ENCODE measurements at regions not wholly inside any gene's neighbourhood (a gene's known extent, or its start where the extent isn't known, plus 50 kb on each side); places are given as distances from the start of the nearest gene placed in this dataset.
"Not testable (repeated sequence)": the region's sequence is repeated elsewhere in the genome, so short reads cannot be mapped to it uniquely, and the experiment has no call there.

GRCh38 chr4:77347351-77347966 is 190.5 kb downstream of the CCNG2 start:
- intact Hi-C loops (cut with DNase I), result no loop called here
- Histone ChIP-seq H3K4me3 (ENCODE audit: low read length in 2 of 2) (no peak overlapping the region), H3K27ac (ENCODE audit: low read depth in 1 of 2, low read length in 2 of 2) (no peak overlapping the region), H3K27me3 (ENCODE audit: control insufficient read depth in 1 of 2, insufficient read depth in 2 of 2, low read length in 1 of 2) (no peaks in the 10 kb centered on the region), H3K4me1 (ENCODE audit: control insufficient read depth in 1 of 2, insufficient read depth in 2 of 2, low read length in 2 of 2) (peaks cover 0 to 7% of the 10 kb centered on the region in 2 donors), H3K9me3 (ENCODE audit: control insufficient read depth, low read length) (peaks cover 1% of the 10 kb centered on the region), H3K36me3 (ENCODE audit: control insufficient read depth in 1 of 2, insufficient read depth in 2 of 2, low read length in 1 of 2) (no peaks in the 10 kb centered on the region)
- DNase-seq (no peak), ATAC-seq (ENCODE audit: low FRiP score) (no peak)
- 79 to 80% methylated on average over 5 of the region's 5 CpGs for WGBS, 2 donors

DNA sequence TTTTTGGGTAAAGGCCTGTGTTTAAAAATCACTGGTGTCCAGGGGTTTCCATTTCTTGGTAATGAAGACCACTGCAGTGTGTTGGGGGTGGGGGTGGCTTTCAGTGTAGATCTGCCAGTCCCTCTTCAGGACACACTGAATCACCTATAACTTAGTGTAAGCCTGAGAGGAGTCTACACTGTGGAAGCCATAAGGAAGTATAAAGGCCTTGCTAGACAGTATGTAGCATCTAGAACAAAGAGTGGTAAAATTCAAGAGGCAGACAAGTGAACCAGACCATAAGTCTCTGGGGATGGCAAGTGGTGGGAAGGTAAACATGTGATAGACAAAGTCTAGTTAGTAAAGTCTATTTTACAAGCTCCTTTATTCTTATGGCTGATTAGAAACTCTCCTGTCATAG is 191.8 kb downstream of the CCNG2 start:
- ATAC-seq (ENCODE audit: low FRiP score) (no peak), DNase-seq (no peak)
- intact Hi-C loops (cut with DNase I), result no loop called here
- Histone ChIP-seq H3K9me3 (ENCODE audit: control insufficient read depth, low read length) (no peaks in the 10 kb centered on the region), H3K36me3 (ENCODE audit: control insufficient read depth in 1 of 2, insufficient read depth in 2 of 2, low read length in 1 of 2) (no peaks in the 10 kb centered on the region), H3K4me1 (ENCODE audit: control insufficient read depth in 1 of 2, insufficient read depth in 2 of 2, low read length in 2 of 2) (peaks cover 0 to 7% of the 10 kb centered on the region in 2 donors), H3K27me3 (ENCODE audit: control insufficient read depth in 1 of 2, insufficient read depth in 2 of 2, low read length in 1 of 2) (no peaks in the 10 kb centered on the region), H3K27ac (ENCODE audit: low read depth in 1 of 2, low read length in 2 of 2) (no peak overlapping the region), H3K4me3 (ENCODE audit: low read length in 2 of 2) (no peak overlapping the region)

DNA sequence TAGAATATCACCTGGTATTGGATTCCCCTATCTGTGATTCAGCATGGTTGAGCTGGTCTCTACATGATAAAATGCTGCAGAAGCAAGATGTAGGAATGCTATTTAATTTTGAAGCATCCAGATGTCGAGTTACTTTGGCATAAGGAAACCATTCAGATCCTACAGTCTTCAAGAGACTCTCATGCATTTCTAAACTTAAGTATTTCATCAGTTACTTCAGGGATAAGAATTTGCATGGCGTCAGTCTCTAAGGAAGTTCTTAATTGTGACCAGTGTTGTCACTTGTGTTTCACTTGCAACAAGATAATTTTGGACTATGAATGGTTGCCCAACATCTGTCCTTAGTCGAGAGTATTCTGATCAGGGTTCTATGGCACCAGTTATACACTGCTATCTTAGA is 192.4 kb downstream of the CCNG2 start:
- Histone ChIP-seq H3K36me3 (ENCODE audit: control insufficient read depth in 1 of 2, insufficient read depth in 2 of 2, low read length in 1 of 2) (no peaks in the 10 kb centered on the region), H3K27ac (ENCODE audit: low read depth in 1 of 2, low read length in 2 of 2) (no peak overlapping the region), H3K9me3 (ENCODE audit: control insufficient read depth, low read length) (no peaks in the 10 kb centered on the region), H3K4me3 (ENCODE audit: low read length in 2 of 2) (no peak overlapping the region), H3K4me1 (ENCODE audit: control insufficient read depth in 1 of 2, insufficient read depth in 2 of 2, low read length in 2 of 2) (peaks cover 0 to 7% of the 10 kb centered on the region in 2 donors), H3K27me3 (ENCODE audit: control insufficient read depth in 1 of 2, insufficient read depth in 2 of 2, low read length in 1 of 2) (no peaks in the 10 kb centered on the region)
- WGBS, 2 donors, result 86 to 91% methylated on average over 3 of the region's 3 CpGs
- DNase-seq (no peak), ATAC-seq (ENCODE audit: low FRiP score) (no peak)
- intact Hi-C loops (cut with DNase I), result no loop called here

- Histone ChIP-seq H3K36me3 (ENCODE audit: control insufficient read depth in 1 of 2, insufficient read depth in 2 of 2, low read length in 1 of 2) (no peaks in the 10 kb centered on the region), H3K27ac (ENCODE audit: low read depth in 1 of 2, low read length in 2 of 2) (no peak overlapping the region), H3K9me3 (ENCODE audit: control insufficient read depth, low read length) (no peaks in the 10 kb centered on the region), H3K4me1 (ENCODE audit: control insufficient read depth in 1 of 2, insufficient read depth in 2 of 2, low read length in 2 of 2) (peaks cover 0 to 7% of the 10 kb centered on the region in 2 donors), H3K27me3 (ENCODE audit: control insufficient read depth in 1 of 2, insufficient read depth in 2 of 2, low read length in 1 of 2) (no peaks in the 10 kb centered on the region), H3K4me3 (ENCODE audit: low read length in 2 of 2) (no peak overlapping the region)
- ATAC-seq (ENCODE audit: low FRiP score) (no peak), DNase-seq (no peak)
- 45 to 57% methylated on average over 1 of the region's 1 CpG for WGBS, 2 donors
- intact Hi-C loops (cut with DNase I), result no loop called here
Observed at GRCh38 chr4:77349796-77350195, 192.8 kb downstream of the CCNG2 start.

DNA sequence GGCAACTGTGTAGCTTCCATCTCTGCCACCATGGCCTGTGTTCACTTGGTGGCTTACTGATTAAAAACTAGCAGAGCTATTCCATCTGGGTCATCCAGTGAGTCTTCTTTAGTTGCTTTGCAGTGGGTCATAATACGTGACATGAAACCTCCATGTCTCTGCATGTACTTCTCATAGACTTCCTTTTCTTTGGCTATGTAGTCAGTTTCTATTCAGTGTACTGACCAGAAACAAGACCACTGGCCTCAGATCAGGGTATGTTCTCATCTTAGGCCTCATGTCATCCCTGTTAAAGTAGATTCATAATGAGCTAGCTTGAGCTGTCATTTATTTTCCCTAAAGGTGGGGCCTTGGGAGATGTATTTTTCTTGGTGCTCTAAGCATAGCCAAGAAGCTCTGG is 195.2 kb downstream of the CCNG2 start:
- peaks cover 0 to 7% of the 10 kb centered on the region in 2 donors for H3K4me1 ChIP-seq (ENCODE audit: control insufficient read depth in 1 of 2, insufficient read depth in 2 of 2, low read length in 2 of 2)
- ATAC-seq (ENCODE audit: low FRiP score), result no peak
- no peaks in the 10 kb centered on the region for H3K36me3 ChIP-seq (ENCODE audit: control insufficient read depth in 1 of 2, insufficient read depth in 2 of 2, low read length in 1 of 2)
- no peak overlapping the region for H3K4me3 ChIP-seq (ENCODE audit: low read length in 2 of 2)
- no peaks in the 10 kb centered on the region for H3K27me3 ChIP-seq (ENCODE audit: control insufficient read depth in 1 of 2, insufficient read depth in 2 of 2, low read length in 1 of 2)
- no peak for DNase-seq
- WGBS, 2 donors, result 96% methylated on average over 1 of the region's 1 CpG
- H3K27ac ChIP-seq (ENCODE audit: low read depth in 1 of 2, low read length in 2 of 2), result no peak overlapping the region
- intact Hi-C loops (cut with DNase I), result no loop called here
- H3K9me3 ChIP-seq (ENCODE audit: control insufficient read depth, low read length), result no peaks in the 10 kb centered on the region

DNA sequence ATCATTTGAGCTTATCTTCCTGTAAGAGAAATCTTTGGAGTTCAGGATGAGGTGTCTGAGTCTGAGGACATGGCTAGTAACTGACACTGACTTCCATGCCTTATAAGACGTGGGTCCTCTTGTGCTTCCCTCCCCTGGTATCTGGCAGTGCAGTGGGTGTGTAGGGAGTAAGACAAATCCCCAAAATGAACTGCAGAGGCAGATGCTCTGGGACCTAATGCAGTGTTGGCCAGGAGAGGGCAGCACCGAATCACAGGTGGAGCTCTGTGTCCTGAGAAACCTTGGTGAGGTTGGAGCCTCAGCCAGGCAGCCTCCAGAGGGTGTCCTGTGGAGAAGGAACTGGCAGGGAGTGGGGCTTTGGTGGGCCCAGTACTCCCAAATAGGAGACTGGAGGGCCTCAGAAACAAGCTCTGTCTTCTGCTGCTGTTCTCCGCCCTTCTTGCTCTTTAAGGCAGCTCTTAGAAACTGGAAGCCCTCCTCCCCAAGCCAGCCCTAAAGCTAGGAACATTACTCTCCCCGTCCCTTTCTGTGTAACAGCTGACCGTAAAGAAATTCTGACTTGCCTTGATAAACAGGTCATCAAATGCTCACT is 196.8 kb downstream of the CCNG2 start:
- H3K9me3 ChIP-seq (ENCODE audit: control insufficient read depth, low read length); intact Hi-C loops (cut with DNase I); H3K4me1 ChIP-seq (ENCODE audit: control insufficient read depth in 1 of 2, insufficient read depth in 2 of 2, low read length in 2 of 2); H3K27ac ChIP-seq (ENCODE audit: low read depth in 1 of 2, low read length in 2 of 2); ATAC-seq (ENCODE audit: low FRiP score); DNase-seq; H3K4me3 ChIP-seq (ENCODE audit: low read length in 2 of 2); H3K36me3 ChIP-seq (ENCODE audit: control insufficient read depth in 1 of 2, insufficient read depth in 2 of 2, low read length in 1 of 2); H3K27me3 ChIP-seq (ENCODE audit: control insufficient read depth in 1 of 2, insufficient read depth in 2 of 2, low read length in 1 of 2): not testable (repeated sequence)
- 68 to 75% methylated on average over 4 of the region's 5 CpGs for WGBS, 2 donors

GRCh38 chr4:77354550-77354949 is 197.5 kb downstream of the CCNG2 start:
- DNase-seq (no peak), ATAC-seq (ENCODE audit: low FRiP score) (no peak)
- H3K27me3 ChIP-seq (ENCODE audit: control insufficient read depth in 1 of 2, insufficient read depth in 2 of 2, low read length in 1 of 2), result peaks cover 0 to 2% of the 10 kb centered on the region in 2 donors
- H3K27ac ChIP-seq (ENCODE audit: low read depth in 1 of 2, low read length in 2 of 2), result no peak overlapping the region
- no peaks in the 10 kb centered on the region for H3K36me3 ChIP-seq (ENCODE audit: control insufficient read depth in 1 of 2, insufficient read depth in 2 of 2, low read length in 1 of 2)
- H3K4me3 ChIP-seq (ENCODE audit: low read length in 2 of 2), result no peak overlapping the region
- peaks cover 0 to 3% of the 10 kb centered on the region in 2 donors for H3K4me1 ChIP-seq (ENCODE audit: control insufficient read depth in 1 of 2, insufficient read depth in 2 of 2, low read length in 2 of 2)
- WGBS, 2 donors, result 39 to 60% methylated on average over 1 of the region's 1 CpG
- intact Hi-C loops (cut with DNase I), result no loop called here
- H3K9me3 ChIP-seq (ENCODE audit: control insufficient read depth, low read length), result no peaks in the 10 kb centered on the region

DNA sequence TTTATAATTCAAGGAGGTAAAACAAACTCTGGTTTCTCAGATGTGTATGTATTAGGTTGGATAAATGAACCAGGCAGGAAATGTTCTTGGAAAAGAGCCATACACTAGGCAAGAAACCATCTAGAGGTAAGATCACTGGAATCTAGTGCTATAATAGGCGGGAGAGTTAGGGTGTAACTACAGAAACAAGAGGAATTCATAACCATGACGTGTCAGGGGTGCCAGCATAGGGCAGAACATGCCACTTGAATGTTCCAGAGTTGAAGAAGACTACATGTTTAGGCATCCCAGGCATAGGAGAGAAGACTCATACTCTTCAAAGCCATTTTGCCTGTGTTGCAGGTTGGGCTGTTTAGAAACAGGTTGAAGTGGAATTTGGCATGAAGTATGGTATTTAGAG is 198.7 kb downstream of the CCNG2 start:
- Histone ChIP-seq H3K27me3 (ENCODE audit: control insufficient read depth in 1 of 2, insufficient read depth in 2 of 2, low read length in 1 of 2) (peaks cover 0 to 2% of the 10 kb centered on the region in 2 donors), H3K36me3 (ENCODE audit: control insufficient read depth in 1 of 2, insufficient read depth in 2 of 2, low read length in 1 of 2) (no peaks in the 10 kb centered on the region), H3K4me1 (ENCODE audit: control insufficient read depth in 1 of 2, insufficient read depth in 2 of 2, low read length in 2 of 2) (no peaks in the 10 kb centered on the region), H3K4me3 (ENCODE audit: low read length in 2 of 2) (no peak overlapping the region), H3K9me3 (ENCODE audit: control insufficient read depth, low read length) (no peaks in the 10 kb centered on the region), H3K27ac (ENCODE audit: low read depth in 1 of 2, low read length in 2 of 2) (no peak overlapping the region)
- no peak for ATAC-seq (ENCODE audit: low FRiP score)
- 89% methylated on average over 2 of the region's 2 CpGs for WGBS, 2 donors
- intact Hi-C loops (cut with DNase I), result loop anchor here (2.0 to 5.0 kb wide), 2 partner anchors 113 kb away; no protein-coding TSS in a partner anchor
- no peak for DNase-seq

DNA sequence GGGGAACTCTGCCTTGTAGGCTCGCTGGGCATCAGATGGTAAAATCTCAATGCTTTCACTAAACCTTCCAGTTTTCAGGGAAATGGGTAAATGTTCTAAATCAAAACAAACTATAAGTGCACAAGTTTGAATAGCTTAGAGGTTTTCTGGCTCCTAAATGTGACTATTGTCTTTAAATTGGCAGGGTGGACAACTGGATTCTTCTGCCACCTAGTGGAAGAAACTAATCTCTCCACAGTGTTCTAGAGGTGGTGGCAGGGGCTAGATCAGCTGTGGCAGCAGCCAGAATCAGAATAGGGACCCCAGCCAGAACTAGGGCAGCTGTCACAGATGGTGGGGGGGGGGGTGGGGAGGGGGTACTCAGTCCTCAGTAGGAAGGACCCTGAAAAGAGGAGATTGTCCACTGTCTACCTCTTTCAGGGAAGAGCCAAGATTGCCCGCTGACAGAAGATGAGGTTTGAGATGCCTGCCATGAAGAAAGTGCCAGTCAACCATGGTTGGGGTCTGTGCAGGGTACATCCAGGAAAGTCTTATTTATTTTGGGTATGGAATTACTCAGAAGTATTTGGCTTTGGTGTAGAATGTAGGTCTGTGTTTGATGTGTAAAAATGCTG is 201.4 kb downstream of the CCNG2 start:
- 82 to 84% methylated on average over 2 of the region's 2 CpGs for WGBS, 2 donors
- intact Hi-C loops (cut with DNase I), result loop anchor here in 1 of 2 donors (5.0 kb wide), 1 partner anchor 116 kb away; no protein-coding TSS in a partner anchor
- no peak for DNase-seq
- Histone ChIP-seq H3K36me3 (ENCODE audit: control insufficient read depth in 1 of 2, insufficient read depth in 2 of 2, low read length in 1 of 2) (no peaks in the 10 kb centered on the region), H3K4me1 (ENCODE audit: control insufficient read depth in 1 of 2, insufficient read depth in 2 of 2, low read length in 2 of 2) (no peaks in the 10 kb centered on the region), H3K9me3 (ENCODE audit: control insufficient read depth, low read length) (no peaks in the 10 kb centered on the region), H3K27me3 (ENCODE audit: control insufficient read depth in 1 of 2, insufficient read depth in 2 of 2, low read length in 1 of 2) (peaks cover 0 to 2% of the 10 kb centered on the region in 2 donors), H3K27ac (ENCODE audit: low read depth in 1 of 2, low read length in 2 of 2) (no peak overlapping the region), H3K4me3 (ENCODE audit: low read length in 2 of 2) (no peak overlapping the region)
- no peak for ATAC-seq (ENCODE audit: low FRiP score)
